ENCODE measurements at regions not wholly inside any gene's neighbourhood (a gene's known extent, or its start where the extent isn't known, plus 50 kb on each side); places are given as distances from the start of the nearest gene placed in this dataset.

DNA sequence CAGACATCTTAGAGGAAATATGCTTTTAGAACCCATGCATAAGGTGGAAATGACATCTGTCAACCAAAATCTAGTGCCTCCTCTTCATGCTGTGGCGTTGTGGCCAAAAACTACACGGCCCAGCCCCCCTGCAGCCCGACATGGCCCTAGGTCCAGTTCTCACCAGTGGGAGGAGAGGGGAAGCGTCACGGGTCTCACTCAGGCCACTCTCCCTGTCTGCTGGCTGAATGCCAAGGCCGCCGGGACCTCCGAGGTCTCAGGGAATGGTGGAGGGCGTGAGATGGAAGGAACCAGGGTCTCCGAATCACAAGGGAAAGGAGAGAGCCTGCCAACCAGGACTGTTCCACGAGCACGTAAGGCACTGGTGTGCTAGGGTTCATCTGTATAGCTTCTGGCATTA lies 361.0 kb downstream of the ANAPC1 start:
- TF ChIP-seq, protein P1, sequence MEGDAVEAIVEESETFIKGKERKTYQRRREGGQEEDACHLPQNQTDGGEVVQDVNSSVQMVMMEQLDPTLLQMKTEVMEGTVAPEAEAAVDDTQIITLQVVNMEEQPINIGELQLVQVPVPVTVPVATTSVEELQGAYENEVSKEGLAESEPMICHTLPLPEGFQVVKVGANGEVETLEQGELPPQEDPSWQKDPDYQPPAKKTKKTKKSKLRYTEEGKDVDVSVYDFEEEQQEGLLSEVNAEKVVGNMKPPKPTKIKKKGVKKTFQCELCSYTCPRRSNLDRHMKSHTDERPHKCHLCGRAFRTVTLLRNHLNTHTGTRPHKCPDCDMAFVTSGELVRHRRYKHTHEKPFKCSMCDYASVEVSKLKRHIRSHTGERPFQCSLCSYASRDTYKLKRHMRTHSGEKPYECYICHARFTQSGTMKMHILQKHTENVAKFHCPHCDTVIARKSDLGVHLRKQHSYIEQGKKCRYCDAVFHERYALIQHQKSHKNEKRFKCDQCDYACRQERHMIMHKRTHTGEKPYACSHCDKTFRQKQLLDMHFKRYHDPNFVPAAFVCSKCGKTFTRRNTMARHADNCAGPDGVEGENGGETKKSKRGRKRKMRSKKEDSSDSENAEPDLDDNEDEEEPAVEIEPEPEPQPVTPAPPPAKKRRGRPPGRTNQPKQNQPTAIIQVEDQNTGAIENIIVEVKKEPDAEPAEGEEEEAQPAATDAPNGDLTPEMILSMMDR (conservative IDR thresholded peaks at IDR 0.05): no peak
- TF ChIP-seq ZFX (IDR thresholded peaks at IDR 0.05): no peak
